ACHN (cell line): ENCODE measurements at regions not wholly inside any gene's neighbourhood (a gene's known extent, or its start where the extent isn't known, plus 50 kb on each side); places are given as distances from the start of the nearest gene placed in this dataset.

Source experiments
- DNase-seq: peaks from one replicate; pipeline ENCODE4 v3.0.0-alpha.2; 2015
- in situ Hi-C: cut with HindIII; loops from 2 replicates; pipeline ENCODE4 v1.10.0; 2017; ENCODE audit warnings: low sequenced_read_pairs, low pct_ligation_motif_present, low pct_unique_long_range_greater_than_20kb

GRCh38 chr2:180651596-180651995 lies 328.8 kb upstream of the UBE2E3 start:
- DNase-seq: no peak
- in situ Hi-C loops: no loop called here

GRCh38 chr2:180647621-180648020 lies 332.8 kb upstream of the UBE2E3 start:
- no peak for DNase-seq
- in situ Hi-C loops: no loop called here

- no peak for DNase-seq
- in situ Hi-C loops: no loop called here
These were observed 333.2 kb upstream of the UBE2E3 start for GRCh38 chr2:180647221-180647620.

- in situ Hi-C loops: no loop called here
- DNase-seq: no peak
These were observed 333.6 kb upstream of the UBE2E3 start for GRCh38 chr2:180646756-180647155.

GRCh38 chr2:180644709-180645108 lies 335.7 kb upstream of the UBE2E3 start:
- peak; percentile 77 for DNase-seq
- in situ Hi-C loops: no loop called here

- in situ Hi-C loops: no loop called here
- no peak for DNase-seq
These were observed 349.6 kb upstream of the UBE2E3 start for GRCh38 chr2:180630756-180631155.

GRCh38 chr2:180625006-180625844 lies 355.2 kb upstream of the UBE2E3 start:
- in situ Hi-C loops: no loop called here
- no peak for DNase-seq

- no peak for DNase-seq
- in situ Hi-C loops: no loop called here
These were observed 358.2 kb upstream of the UBE2E3 start for GRCh38 chr2:180621941-180622918.

- in situ Hi-C loops: no loop called here
- no peak for DNase-seq
These were observed 359.0 kb upstream of the UBE2E3 start for GRCh38 chr2:180621366-180621765.

GRCh38 chr2:180618570-180618969 lies 361.8 kb upstream of the UBE2E3 start:
- DNase-seq: no peak
- in situ Hi-C loops: no loop called here

GRCh38 chr2:180614776-180615175 lies 365.6 kb upstream of the UBE2E3 start:
- in situ Hi-C loops: no loop called here
- DNase-seq: no peak

- in situ Hi-C loops: no loop called here
- no peak for DNase-seq
These were observed 370.6 kb upstream of the UBE2E3 start for GRCh38 chr2:180609626-180610340.

- DNase-seq: no peak
- in situ Hi-C loops: no loop called here
These were observed 372.8 kb upstream of the UBE2E3 start for GRCh38 chr2:180607514-180608049.

GRCh38 chr2:180604077-180604476 lies 376.3 kb upstream of the UBE2E3 start:
- in situ Hi-C loops: no loop called here

GRCh38 chr2:180601016-180601415 lies 379.4 kb upstream of the UBE2E3 start:
- DNase-seq: no peak
- in situ Hi-C loops: no loop called here

More at GRCh38 chr2:180604077-180604476, 376.3 kb upstream of the UBE2E3 start:
- peak; percentile 51 for DNase-seq

- no peak for DNase-seq
- in situ Hi-C loops: no loop called here
These were observed 380.6 kb upstream of the UBE2E3 start for GRCh38 chr2:180599804-180600203.

GRCh38 chr2:180597179-180597578 lies 383.2 kb upstream of the UBE2E3 start:
- in situ Hi-C loops: no loop called here

GRCh38 chr2:180596453-180596852 lies 384.0 kb upstream of the UBE2E3 start:
- in situ Hi-C loops: no loop called here
- DNase-seq: no peak

More at GRCh38 chr2:180597179-180597578, 383.2 kb upstream of the UBE2E3 start:
- DNase-seq: no peak
